BLaER1 treated with 17β-estradiol and CSF1 and Interleukin-3, amounts not matched to agents 10 nM and 100 nM (cell line): ENCODE measurements at regions not wholly inside any gene's neighbourhood (a gene's known extent, or its start where the extent isn't known, plus 50 kb on each side); places are given as distances from the start of the nearest gene placed in this dataset.
A peak's percentile ranks its signal among the peaks of the same experiment; 100 is the strongest.

Source experiments
- H3K27ac ChIP-seq, 11 experiments: shearing (Covaris generic); formaldehyde crosslinking; 2 replicates each; pipeline ENCODE4 v1.8.1; 2022
- H3K27me3 ChIP-seq, 11 experiments: shearing (Covaris generic); formaldehyde crosslinking; 2 replicates each; pipeline ENCODE4 v1.8.1; 2022
- H3K36me3 ChIP-seq, 11 experiments: shearing (Covaris generic); formaldehyde crosslinking; 2 replicates each; pipeline ENCODE4 v1.8.1; 2022
- H3K4me1 ChIP-seq, 10 experiments: shearing (Covaris generic); formaldehyde crosslinking; 2 replicates each; pipeline ENCODE4 v1.8.1; 2022
- H3K4me2 ChIP-seq, 11 experiments: shearing (Covaris generic); formaldehyde crosslinking; 2 replicates each; pipeline ENCODE4 v1.8.1; 2022
- H3K4me3 ChIP-seq, 10 experiments: shearing (Covaris generic); formaldehyde crosslinking; 2 replicates each; pipeline ENCODE4 v1.8.1; 2022
- H3K9ac ChIP-seq, 11 experiments: shearing (Covaris generic); formaldehyde crosslinking; 2 replicates each; pipeline ENCODE4 v1.8.1; 2022
- H3K9me3 ChIP-seq, 11 experiments: shearing (Covaris generic); formaldehyde crosslinking; replicated peaks in 1 of 11; 2 replicates each; pipeline ENCODE4 v1.8.1; 2022
- H4K20me1 ChIP-seq, 11 experiments: shearing (Covaris generic); formaldehyde crosslinking; 2 replicates each; pipeline ENCODE4 v1.8.1; 2022
- Cebpa-rat ChIP-seq, 11 experiments: shearing (Covaris generic); IDR thresholded peaks; 2 replicates each; pipeline ENCODE4 v1.8.1; 2022

DNA sequence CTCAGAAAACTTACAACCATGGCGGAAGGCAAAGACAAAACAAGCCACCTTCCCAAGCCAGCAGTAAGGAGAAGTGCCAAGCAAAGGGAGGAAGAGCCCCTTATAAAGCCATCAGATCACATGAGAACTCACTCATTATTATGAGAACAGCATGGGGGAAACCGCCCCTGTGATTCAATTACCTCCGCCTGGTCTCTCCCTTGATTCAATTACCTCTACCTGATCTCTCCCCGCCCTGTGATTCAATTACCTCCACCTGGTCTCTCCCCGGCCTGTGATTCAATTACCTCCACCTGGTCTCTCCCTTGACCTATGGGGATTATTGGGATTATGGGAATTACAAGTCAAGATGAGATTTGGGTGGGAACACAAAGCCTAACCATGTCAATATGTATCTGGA lies 467.3 kb upstream of the FTMT start:
- Histone ChIP-seq H3K27me3 (no peaks in the 10 kb centered on the region), H3K9me3 (no peaks in the 10 kb centered on the region), H3K4me1 (no peaks in the 10 kb centered on the region), H3K9ac (no peak overlapping the region), H4K20me1 (no peaks in the 10 kb centered on the region), H3K4me3 (no peak overlapping the region), H3K27ac (no peak overlapping the region), H3K36me3 (no peaks in the 10 kb centered on the region), H3K4me2 (no peak overlapping the region)
- TF ChIP-seq Cebpa-rat (IDR thresholded peaks at IDR 0.05): no peak

DNA sequence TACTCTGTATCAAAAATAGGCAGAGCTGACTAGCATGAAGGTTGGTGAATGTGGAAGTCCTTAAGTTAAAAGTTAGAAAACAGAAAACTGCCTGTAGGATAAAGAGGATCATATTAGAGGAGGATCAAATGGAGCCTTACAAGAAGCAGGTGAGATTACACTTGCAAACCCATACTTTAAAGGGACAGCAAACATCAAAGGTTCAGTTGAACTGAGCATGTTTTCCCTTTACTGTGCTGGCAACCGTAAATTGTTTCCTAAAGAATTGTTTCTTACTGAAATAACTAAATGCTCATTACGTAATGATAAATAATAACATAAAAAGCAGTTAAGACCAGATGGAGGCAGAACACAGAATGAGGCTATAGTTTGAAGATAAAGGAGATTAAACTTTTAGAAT lies 465.3 kb upstream of the FTMT start:
- Histone ChIP-seq H3K36me3 (no peaks in the 10 kb centered on the region), H3K4me3 (no peak overlapping the region), H3K4me1 (no peaks in the 10 kb centered on the region), H3K9me3 (no peaks in the 10 kb centered on the region), H3K4me2 (no peak overlapping the region), H3K27ac (no peak overlapping the region), H4K20me1 (no peaks in the 10 kb centered on the region), H3K27me3 (no peaks in the 10 kb centered on the region), H3K9ac (no peak overlapping the region)
- no peak for TF ChIP-seq Cebpa-rat (IDR thresholded peaks at IDR 0.05)

DNA sequence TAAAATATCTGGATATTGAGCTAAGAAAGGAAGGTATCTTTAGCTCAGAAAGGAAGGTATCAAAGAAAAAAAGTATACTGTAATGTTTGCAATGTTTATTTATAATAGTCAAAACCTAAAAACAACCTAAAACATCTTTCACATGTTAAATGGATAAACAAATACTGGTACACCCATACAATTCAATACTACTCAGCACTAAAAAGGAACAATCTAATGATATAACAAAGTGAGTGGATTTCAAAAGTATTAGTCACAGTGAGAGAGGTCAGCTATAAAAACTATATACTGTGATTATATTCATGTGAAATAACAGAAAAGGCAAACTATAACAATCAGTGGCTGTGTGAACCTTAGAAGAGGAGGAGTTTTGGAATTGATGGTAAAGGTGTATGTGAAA lies 455.0 kb upstream of the FTMT start:
- Histone ChIP-seq H3K9me3 (no peaks in the 10 kb centered on the region), H3K27ac (no peak overlapping the region), H3K4me1 (no peaks in the 10 kb centered on the region), H3K27me3 (no peaks in the 10 kb centered on the region), H3K4me3 (no peak overlapping the region), H3K9ac (no peak overlapping the region), H4K20me1 (no peaks in the 10 kb centered on the region), H3K4me2 (no peak overlapping the region), H3K36me3 (no peaks in the 10 kb centered on the region)
- TF ChIP-seq Cebpa-rat (IDR thresholded peaks at IDR 0.05): no peak

DNA sequence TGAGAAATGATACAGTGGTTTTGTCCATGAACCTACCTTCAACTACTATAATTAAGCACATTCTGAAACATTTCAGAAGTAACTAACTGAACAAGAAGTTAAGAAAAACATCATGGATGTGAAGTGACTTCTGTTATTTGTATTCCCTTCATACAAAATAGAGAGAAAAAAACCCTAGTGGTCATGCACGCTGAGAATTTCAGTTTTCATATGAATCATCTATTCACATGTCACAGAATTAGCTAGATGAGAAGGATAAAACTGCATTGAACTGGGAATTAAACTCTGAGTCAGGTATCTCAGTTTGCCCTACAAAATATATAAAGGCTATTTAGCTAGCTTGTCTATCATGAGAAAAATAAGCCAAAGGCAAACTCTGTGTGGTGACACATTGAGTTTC lies 451.8 kb upstream of the FTMT start:
- H3K4me1 ChIP-seq: no peaks in the 10 kb centered on the region
- no peak overlapping the region for H3K4me2 ChIP-seq

DNA sequence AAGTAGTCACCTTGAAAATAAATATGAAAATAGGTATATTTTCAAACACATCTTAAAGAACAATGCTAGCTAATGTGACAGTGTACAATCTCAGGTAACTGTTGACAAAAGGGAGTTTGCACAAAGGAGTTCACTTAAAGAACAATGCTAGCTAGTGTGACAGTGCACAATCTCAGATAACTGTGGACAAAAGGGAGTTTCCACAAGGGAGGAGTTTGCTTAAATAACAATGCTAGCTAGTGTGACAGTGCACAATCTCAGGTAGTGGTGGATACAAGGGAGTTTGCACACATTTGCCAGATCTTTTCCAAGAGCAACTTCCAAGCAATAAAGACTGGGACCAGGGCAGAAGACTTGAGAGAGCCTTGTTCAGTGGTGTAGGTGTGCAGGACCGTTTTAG lies 442.9 kb upstream of the FTMT start:
- Histone ChIP-seq H4K20me1 (no peaks in the 10 kb centered on the region), H3K27me3 (no peaks in the 10 kb centered on the region), H3K4me1 (no peaks in the 10 kb centered on the region), H3K36me3 (no peaks in the 10 kb centered on the region), H3K4me2 (no peak overlapping the region), H3K27ac (no peak overlapping the region), H3K9me3 (no peaks in the 10 kb centered on the region), H3K9ac (no peak overlapping the region), H3K4me3 (no peak overlapping the region)
- no peak for TF ChIP-seq Cebpa-rat (IDR thresholded peaks at IDR 0.05)

More for the DNA sequence above, 451.8 kb upstream of the FTMT start:
- H3K4me3 ChIP-seq: no peak overlapping the region
- no peaks in the 10 kb centered on the region for H3K36me3 ChIP-seq
- H4K20me1 ChIP-seq: no peaks in the 10 kb centered on the region
- no peak for TF ChIP-seq Cebpa-rat (IDR thresholded peaks at IDR 0.05)
- H3K9ac ChIP-seq: no peak overlapping the region
- no peaks in the 10 kb centered on the region for H3K9me3 ChIP-seq
- H3K27me3 ChIP-seq: no peaks in the 10 kb centered on the region
- no peak overlapping the region for H3K27ac ChIP-seq

DNA sequence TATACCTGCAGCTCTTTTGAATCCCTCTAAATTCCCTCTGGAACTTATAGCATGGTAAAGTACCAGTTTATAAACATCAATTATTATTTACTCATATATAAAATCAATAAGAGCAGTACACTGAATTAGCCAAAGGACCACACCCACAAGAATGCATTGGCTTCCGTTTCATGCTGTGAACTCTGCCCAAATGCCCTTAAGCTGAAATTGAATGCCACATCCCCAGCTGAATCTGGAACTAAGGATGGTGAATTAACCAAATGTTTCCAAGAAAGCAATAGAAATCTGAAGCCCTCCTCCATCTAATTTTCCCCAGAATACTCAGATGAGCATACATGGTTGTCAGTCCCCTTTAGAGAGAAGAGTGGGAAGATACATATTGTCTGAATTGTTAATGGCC lies 436.4 kb upstream of the FTMT start:
- Histone ChIP-seq H3K4me2 (no peak overlapping the region), H3K4me1 (no peaks in the 10 kb centered on the region), H3K27ac (no peak overlapping the region), H3K9ac (no peak overlapping the region), H3K27me3 (no peaks in the 10 kb centered on the region), H3K4me3 (no peak overlapping the region), H4K20me1 (no peaks in the 10 kb centered on the region), H3K36me3 (no peaks in the 10 kb centered on the region), H3K9me3 (no peaks in the 10 kb centered on the region)
- TF ChIP-seq Cebpa-rat (IDR thresholded peaks at IDR 0.05): no peak

DNA sequence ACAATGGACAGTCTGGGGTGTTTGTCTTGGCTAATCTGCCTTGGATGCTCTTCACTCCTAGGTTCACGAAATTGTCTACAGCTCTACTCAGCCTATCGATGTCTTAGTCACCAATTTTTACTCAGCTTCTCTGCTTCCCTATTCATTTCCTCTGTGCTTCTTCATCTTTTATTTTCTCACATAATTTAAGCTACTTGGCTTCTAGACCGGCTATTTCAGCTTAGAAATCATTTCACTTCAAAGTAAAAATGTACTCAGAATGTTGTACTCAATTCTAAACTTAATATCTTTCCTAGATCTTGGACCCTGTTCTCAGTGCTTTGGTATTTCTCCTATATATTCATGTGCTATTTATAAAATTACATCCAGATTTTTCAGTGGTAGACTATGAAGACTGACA lies 430.0 kb upstream of the FTMT start:
- Histone ChIP-seq H3K4me1 (no peaks in the 10 kb centered on the region), H3K9ac (no peak overlapping the region), H3K27me3 (no peaks in the 10 kb centered on the region), H3K4me3 (no peak overlapping the region), H3K27ac (no peak overlapping the region), H3K4me2 (no peak overlapping the region), H3K36me3 (no peaks in the 10 kb centered on the region), H4K20me1 (no peaks in the 10 kb centered on the region), H3K9me3 (no peaks in the 10 kb centered on the region)
- no peak for TF ChIP-seq Cebpa-rat (IDR thresholded peaks at IDR 0.05)

DNA sequence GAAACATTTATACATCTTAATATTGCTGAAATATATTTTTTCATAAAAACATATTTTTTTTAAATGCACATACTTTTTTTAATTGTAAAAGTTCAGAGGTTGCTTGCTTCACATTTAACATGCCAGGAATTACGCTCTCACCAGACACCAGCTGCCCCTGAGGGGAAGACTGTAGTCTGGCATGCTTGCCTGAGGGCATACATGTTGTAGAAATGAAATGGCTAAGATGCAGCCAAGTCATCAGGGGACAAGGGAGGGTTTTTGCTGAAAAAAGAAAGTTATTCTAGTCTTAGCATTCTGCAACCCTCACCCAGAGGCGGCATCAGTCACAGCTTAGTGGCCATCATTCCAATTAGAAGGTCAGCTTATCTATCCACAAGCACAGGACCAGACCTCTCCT lies 426.7 kb upstream of the FTMT start:
- Histone ChIP-seq H3K9ac (no peak overlapping the region), H3K27ac (no peak overlapping the region), H3K36me3 (no peaks in the 10 kb centered on the region), H3K27me3 (no peaks in the 10 kb centered on the region), H3K4me2 (no peak overlapping the region), H4K20me1 (no peaks in the 10 kb centered on the region), H3K9me3 (no peaks in the 10 kb centered on the region), H3K4me3 (no peak overlapping the region), H3K4me1 (peaks cover 0 to 8% (median 0%) of the 10 kb centered on the region in 10 experiments; a peak in 2 of 20 replicates)
- TF ChIP-seq Cebpa-rat (IDR thresholded peaks at IDR 0.05): no peak

DNA sequence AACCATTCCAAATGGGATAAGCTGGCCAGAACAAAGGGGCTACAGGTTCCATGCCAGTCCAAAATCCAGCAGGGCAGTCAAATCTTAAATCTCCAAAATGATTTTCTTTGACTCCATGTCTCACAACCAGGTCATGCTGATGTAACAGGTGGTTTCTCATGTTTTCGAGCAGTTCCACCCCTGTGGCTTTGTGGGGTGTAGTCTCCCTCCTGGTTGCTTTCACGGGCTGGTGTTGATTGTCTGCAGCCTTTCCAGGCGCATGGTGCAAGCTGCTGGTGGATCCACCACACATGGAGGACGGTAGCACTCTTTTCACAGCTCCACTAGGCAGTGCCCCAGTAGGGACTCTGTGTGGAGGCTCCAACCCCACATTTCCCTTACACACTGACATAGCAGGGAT lies 425.5 kb upstream of the FTMT start:
- Histone ChIP-seq H3K4me1 (peaks cover 0 to 14% (median 0%) of the 10 kb centered on the region in 10 experiments; a peak in 2 of 20 replicates), H3K27me3 (no peaks in the 10 kb centered on the region), H3K9ac (no peak overlapping the region), H3K36me3 (no peaks in the 10 kb centered on the region), H4K20me1 (no peaks in the 10 kb centered on the region), H3K27ac (no peak overlapping the region), H3K9me3 (no peaks in the 10 kb centered on the region; a peak in 1 of 22 replicates), H3K4me2 (no peak overlapping the region), H3K4me3 (no peak overlapping the region)
- no peak for TF ChIP-seq Cebpa-rat (IDR thresholded peaks at IDR 0.05)

DNA sequence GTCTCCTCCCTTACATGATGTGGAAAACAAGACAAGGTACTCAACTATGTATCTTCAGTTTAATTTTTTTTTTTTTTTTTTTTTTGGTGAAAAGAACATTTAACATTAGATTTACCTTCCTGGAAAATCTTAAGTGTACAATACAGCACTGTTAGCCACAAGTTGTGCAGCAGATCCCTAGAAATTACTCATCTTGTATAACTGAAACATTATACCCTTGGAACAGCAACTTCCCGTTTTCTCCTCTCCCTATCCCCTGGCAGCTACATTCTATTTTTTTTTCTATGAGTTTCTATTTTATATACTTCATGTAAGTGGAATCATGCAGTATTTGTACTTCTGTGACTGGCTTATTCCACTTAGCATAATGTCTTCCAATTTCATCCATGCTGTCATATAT lies 421.9 kb upstream of the FTMT start:
- H3K4me2 ChIP-seq: 0 out of 22 replicates have a peak overlapping the region, but pooled peaks of 1 of the 11 experiments have one; percentile 2
- H3K9ac ChIP-seq: no peak overlapping the region
- no peaks in the 10 kb centered on the region for H3K27me3 ChIP-seq
- no peaks in the 10 kb centered on the region; a peak in 1 of 22 replicates for H3K9me3 ChIP-seq
- no peaks in the 10 kb centered on the region for H4K20me1 ChIP-seq
- H3K4me1 ChIP-seq: peaks cover 0 to 14% (median 0%) of the 10 kb centered on the region in 10 experiments; a peak in 2 of 20 replicates
- H3K36me3 ChIP-seq: no peaks in the 10 kb centered on the region
- H3K4me3 ChIP-seq: no peak overlapping the region
- H3K27ac ChIP-seq: no peak overlapping the region
- TF ChIP-seq Cebpa-rat (IDR thresholded peaks at IDR 0.05): no peak
